Lower lobe of right lung (tissue), 2 donors: ENCODE measurements at regions not wholly inside any gene's neighbourhood (a gene's known extent, or its start where the extent isn't known, plus 50 kb on each side); places are given as distances from the start of the nearest gene placed in this dataset.

Experiments used
- ATAC-seq, 2 donors: fragments of 200-7000 bp; cut with Tn5 transposase; one replicate each; pipeline ENCODE4 v1.9.1; 2020 to 2022; ENCODE audit warnings: mild to moderate bottlenecking in 2 of 2, moderate library complexity in 2 of 2
- DNase-seq: peaks from one replicate; pipeline ENCODE4 v3.0.0-alpha.2; 2020
- H3K27ac ChIP-seq: fragments of 200-600 bp; one replicate; pipeline ENCODE4 v1.8.0; 2022
- H3K27me3 ChIP-seq: fragments of 200-600 bp; one replicate; pipeline ENCODE4 v1.8.0; 2022; ENCODE audit warnings: low read depth
- H3K36me3 ChIP-seq: fragments of 200-600 bp; one replicate; pipeline ENCODE4 v1.8.0; 2022; ENCODE audit warnings: mild to moderate bottlenecking
- H3K4me1 ChIP-seq: fragments of 200-600 bp; one replicate; pipeline ENCODE4 v1.8.0; 2022
- H3K4me3 ChIP-seq: fragments of 200-600 bp; one replicate; pipeline ENCODE4 v1.8.0; 2022; ENCODE audit warnings: mild to moderate bottlenecking
- H3K9me3 ChIP-seq: fragments of 200-600 bp; one replicate; pipeline ENCODE4 v1.8.0; 2022
- intact Hi-C: fragments of 100-400 bp; cut with DNase I; formaldehyde crosslinking; loops from one replicate; pipeline ENCODE4 v1.11.0; 2022
- TF ChIP-seq, protein P1 (sequence below): fragments of 200-600 bp; IDR thresholded peaks from one replicate; pipeline ENCODE4 v1.8.0; 2022; ENCODE audit warnings: antibody characterized with exemption, mild to moderate bottlenecking
- donor health status: DM: no; HTN: yes; CAD: no; lungs with severe emphysema.

DNA sequence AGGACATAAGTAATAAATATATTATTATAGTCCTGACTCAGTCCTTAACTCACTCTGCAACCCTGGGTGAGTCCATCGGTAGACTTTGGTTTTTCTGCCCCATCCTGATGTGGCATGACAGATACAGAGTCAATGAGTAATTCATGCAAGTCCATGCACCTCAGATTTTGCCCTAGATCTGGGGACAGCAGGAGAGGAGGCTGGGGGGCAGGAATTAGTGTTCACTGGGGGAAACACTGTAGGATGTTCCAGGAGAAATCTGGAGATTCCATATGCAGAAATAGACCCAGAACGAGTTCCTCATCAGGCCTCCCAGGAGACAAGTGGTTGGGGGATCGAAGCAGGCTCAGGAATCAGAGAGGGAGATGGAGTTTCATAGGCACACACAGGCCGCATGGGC is 150.8 kb downstream of the DICER1 start:
- DNase-seq: no peak
- no peak for ATAC-seq
- H3K4me3 ChIP-seq: no peak overlapping the region
- H3K27me3 ChIP-seq: peaks cover 11% of the 10 kb centered on the region
- H3K9me3 ChIP-seq: no peaks in the 10 kb centered on the region
- intact Hi-C loops: no loop called here
- no peaks in the 10 kb centered on the region for H3K4me1 ChIP-seq
- no peaks in the 10 kb centered on the region for H3K36me3 ChIP-seq
- H3K27ac ChIP-seq: no peak overlapping the region
- TF ChIP-seq, protein P1, sequence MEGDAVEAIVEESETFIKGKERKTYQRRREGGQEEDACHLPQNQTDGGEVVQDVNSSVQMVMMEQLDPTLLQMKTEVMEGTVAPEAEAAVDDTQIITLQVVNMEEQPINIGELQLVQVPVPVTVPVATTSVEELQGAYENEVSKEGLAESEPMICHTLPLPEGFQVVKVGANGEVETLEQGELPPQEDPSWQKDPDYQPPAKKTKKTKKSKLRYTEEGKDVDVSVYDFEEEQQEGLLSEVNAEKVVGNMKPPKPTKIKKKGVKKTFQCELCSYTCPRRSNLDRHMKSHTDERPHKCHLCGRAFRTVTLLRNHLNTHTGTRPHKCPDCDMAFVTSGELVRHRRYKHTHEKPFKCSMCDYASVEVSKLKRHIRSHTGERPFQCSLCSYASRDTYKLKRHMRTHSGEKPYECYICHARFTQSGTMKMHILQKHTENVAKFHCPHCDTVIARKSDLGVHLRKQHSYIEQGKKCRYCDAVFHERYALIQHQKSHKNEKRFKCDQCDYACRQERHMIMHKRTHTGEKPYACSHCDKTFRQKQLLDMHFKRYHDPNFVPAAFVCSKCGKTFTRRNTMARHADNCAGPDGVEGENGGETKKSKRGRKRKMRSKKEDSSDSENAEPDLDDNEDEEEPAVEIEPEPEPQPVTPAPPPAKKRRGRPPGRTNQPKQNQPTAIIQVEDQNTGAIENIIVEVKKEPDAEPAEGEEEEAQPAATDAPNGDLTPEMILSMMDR: no peak

DNA sequence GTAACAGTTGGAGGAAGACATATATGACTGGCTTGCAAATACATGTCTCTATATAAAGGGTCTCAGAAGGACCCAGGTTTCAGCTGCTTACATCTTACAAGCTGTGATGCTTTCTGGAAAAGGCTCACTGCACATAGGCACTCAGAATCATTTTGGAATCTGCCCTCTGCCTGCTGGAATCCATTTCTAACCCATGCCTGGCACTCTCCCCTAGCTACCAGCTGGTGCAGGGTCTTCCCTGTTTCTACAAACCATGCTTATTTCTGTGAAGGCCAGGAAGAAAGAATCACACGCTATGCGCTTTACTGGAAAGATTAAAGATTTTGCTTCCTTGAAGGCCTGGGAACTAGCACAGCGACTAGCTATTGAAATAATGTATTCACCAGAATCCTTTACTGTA is 151.3 kb downstream of the DICER1 start:
- TF ChIP-seq, protein P1: no peak
- DNase-seq: no peak
- ATAC-seq: no peak
- Histone ChIP-seq H3K4me1 (no peaks in the 10 kb centered on the region), H3K4me3 (no peak overlapping the region), H3K9me3 (no peaks in the 10 kb centered on the region), H3K36me3 (no peaks in the 10 kb centered on the region), H3K27me3 (peaks cover 6% of the 10 kb centered on the region), H3K27ac (no peak overlapping the region)
- intact Hi-C loops: no loop called here

DNA sequence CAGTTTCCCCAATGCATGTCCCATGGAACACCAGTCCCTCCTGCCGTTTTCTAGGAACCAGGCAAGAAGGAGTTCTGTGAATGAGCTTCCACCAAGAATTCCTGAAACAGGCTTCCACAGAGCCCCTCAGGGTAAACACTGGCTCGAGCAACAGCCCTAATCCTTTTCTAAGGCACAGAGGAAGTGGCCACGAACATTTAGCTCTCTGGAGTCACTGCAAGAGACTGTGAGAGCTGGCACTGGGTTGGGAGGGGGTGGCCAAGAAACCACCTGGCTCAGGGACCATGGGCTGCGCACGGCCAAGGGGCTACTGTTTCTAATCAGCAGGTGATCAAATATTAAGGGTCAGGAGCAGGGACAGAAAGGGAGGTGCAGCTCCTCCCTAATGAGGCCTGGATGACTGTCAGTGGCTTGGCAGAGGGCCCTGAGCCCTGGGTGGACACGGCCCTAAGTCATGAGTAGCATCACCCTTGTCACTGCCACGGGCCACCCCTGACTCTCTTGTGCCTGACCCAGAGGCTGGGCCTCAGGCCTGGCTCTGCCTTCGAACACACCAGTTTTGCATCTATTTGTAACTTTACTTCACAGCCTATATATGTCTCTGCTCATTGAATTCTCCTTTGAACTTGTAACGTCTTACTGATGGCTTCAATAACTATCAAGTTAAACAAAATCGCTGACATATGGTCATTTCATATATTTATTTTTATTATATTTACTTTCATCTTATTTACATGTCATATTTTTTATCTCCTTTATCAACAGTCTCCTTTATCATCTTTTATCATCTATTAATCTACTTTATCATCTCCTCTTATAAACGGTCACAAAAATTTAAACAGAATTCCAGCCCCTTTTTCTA is 154.0 kb downstream of the DICER1 start:
- Histone ChIP-seq H3K9me3 (no peaks in the 10 kb centered on the region), H3K4me1 (no peaks in the 10 kb centered on the region), H3K27me3 (peaks cover 10% of the 10 kb centered on the region), H3K27ac (no peak overlapping the region), H3K4me3 (no peak overlapping the region), H3K36me3 (no peaks in the 10 kb centered on the region)
- ATAC-seq: no peak
- DNase-seq: no peak
- intact Hi-C loops: no loop called here
- TF ChIP-seq, protein P1: no peak

DNA sequence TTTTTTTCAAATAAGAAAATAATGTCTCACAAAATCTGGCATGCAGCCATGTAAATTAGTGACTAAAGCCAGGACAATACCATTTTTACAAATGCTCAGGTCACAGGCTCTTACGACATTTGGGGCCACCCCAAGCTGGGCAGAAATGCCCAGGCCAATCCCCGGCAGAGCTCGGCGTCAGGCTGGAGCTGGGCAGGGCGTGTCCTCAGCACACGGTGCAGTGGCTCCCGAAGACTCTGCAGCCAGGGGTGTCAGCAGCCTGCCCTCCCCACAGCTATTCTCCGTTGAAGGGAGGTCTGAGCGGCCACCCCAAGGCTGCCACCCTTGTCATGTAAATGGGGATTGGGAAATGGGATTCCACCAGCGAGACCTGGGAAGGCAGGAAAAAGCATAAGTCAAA is 158.6 kb downstream of the DICER1 start:
- no peak for DNase-seq
- Histone ChIP-seq H3K4me3 (no peak overlapping the region), H3K4me1 (no peaks in the 10 kb centered on the region), H3K27ac (no peak overlapping the region), H3K9me3 (no peaks in the 10 kb centered on the region), H3K27me3 (peaks cover 10% of the 10 kb centered on the region), H3K36me3 (no peaks in the 10 kb centered on the region)
- TF ChIP-seq, protein P1: no peak
- intact Hi-C loops: no loop called here
- peak in 1 of 2 donors; percentile 34 for ATAC-seq

DNA sequence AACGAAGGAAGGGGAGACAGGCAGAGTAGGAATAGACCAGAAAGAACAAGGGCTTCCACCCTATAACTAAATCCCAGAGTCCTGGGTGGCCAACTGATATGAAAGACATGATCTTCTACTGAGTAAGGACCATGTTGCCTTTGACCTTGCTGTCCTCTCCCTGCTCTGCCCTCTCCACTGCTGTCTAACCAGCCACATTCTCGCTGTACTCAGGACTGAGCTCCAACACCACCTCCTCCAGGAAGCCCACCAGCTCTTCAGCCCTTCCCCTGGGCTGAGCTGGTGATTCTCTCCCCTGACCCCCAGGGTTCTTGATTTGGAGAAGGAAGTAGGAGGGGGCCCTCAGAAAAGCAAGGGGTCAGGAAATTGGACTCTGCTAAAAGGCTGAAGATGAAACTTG is 159.2 kb downstream of the DICER1 start:
- Histone ChIP-seq H3K36me3 (no peaks in the 10 kb centered on the region), H3K27me3 (peaks cover 10% of the 10 kb centered on the region), H3K4me3 (no peak overlapping the region), H3K9me3 (no peaks in the 10 kb centered on the region), H3K4me1 (no peaks in the 10 kb centered on the region), H3K27ac (no peak overlapping the region)
- intact Hi-C loops: no loop called here
- DNase-seq: no peak
- TF ChIP-seq, protein P1: no peak
- ATAC-seq: no peak
